HepG2 (cell line): ENCODE measurements at regions not wholly inside any gene's neighbourhood (a gene's known extent, or its start where the extent isn't known, plus 50 kb on each side); places are given as distances from the start of the nearest gene placed in this dataset.

ENCODE experiments used
- ATAC-seq: fragments of 200-7000 bp; cut with Tn5 transposase; 3 replicates; pipeline ENCODE4 v1.9.1; 2020; ENCODE audit warnings: mild to moderate bottlenecking, moderate library complexity
- BruUV-seq: library from RNA; stranded (reverse); fragments of 400-500 nt; replicated peaks from 2 replicates; lab custom pipeline; 2021; lab: Mats Ljungman, UMichigan
- CTCF ChIA-PET: fragments of 300-600 bp; formaldehyde crosslinking; extraction: SDS; loops from one replicate; lab custom pipeline; 2021; ENCODE audit warnings: low total read pairs, inconsistent platforms, low intra/inter-chr PET ratio; lab: Yijun Ruan, JAX
- POLR2A ChIA-PET: fragments of 350-600 bp; sonication (Branson Sonifier 250); formaldehyde crosslinking; loops from one replicate; lab custom pipeline; 2020; ENCODE audit warnings: antibody characterized with exemption, inconsistent platforms; lab: Yijun Ruan, JAX
- DNase-seq: peaks from one replicate; pipeline ENCODE4 v3.0.0-alpha.2; 2015; ENCODE audit warnings: low spot score
- FAIRE-seq: peaks from 3 replicates; lab custom pipeline; 2011; peaks lifted over from hg19 to GRCh38; lab: Jason Lieb, UNC
- H2AFZ ChIP-seq: one replicate; pipeline ENCODE4 v1.6.1; 2011; ENCODE audit warnings: low read length, inconsistent platforms
- H3K27ac ChIP-seq: fragments of 300-600 bp; 3 replicates; pipeline ENCODE4 v1.8.0; 2011; ENCODE audit warnings: mixed run types, mild to moderate bottlenecking, mixed read lengths, low read length, inconsistent platforms; ENCODE audit not compliant: insufficient read depth; ENCODE audit errors: extremely low read length
- H3K27me3 ChIP-seq, 2 experiments: fragments of 200-600 bp in 1 of 2; 2 replicates in 1 of 2; 3 replicates in 1 of 2; pipeline versions ENCODE4 v1.6.0 to v1.8.0; 2011; ENCODE audit warnings: low read length in 2 of 2, mild to moderate bottlenecking in 2 of 2, moderate library complexity in 2 of 2, inconsistent platforms in 1 of 2; ENCODE audit not compliant: insufficient read depth in 2 of 2, control insufficient read depth in 1 of 2
- H3K36me3 ChIP-seq, 2 experiments: fragments of 200-600 bp in 1 of 2; replicated peaks in 1 of 2; 2 replicates in 1 of 2; 3 replicates in 1 of 2; pipeline versions ENCODE4 v1.5.1 to v1.8.0; 2011; ENCODE audit warnings: low read length in 2 of 2, inconsistent platforms in 1 of 2; ENCODE audit not compliant: insufficient read depth in 2 of 2, control insufficient read depth in 1 of 2
- H3K4me1 ChIP-seq: 2 replicates; pipeline ENCODE4 v1.5.1; 2012; ENCODE audit warnings: low read length, inconsistent platforms; ENCODE audit not compliant: insufficient read depth
- H3K4me2 ChIP-seq: 2 replicates; pipeline ENCODE4 v1.6.0; 2011; ENCODE audit warnings: low read depth, low read length, inconsistent platforms
- H3K4me3 ChIP-seq, 3 experiments: fragments of 200-600 bp in 1 of 3; sonication (generic), shearing (Covaris generic) in 1 of 3; replicated peaks in 1 of 3; 2 replicates each; pipeline ENCODE4 v1.5.1; 2011 to 2016; ENCODE audit warnings: low read length in 3 of 3, inconsistent platforms in 2 of 3, low read depth in 2 of 3, mild to moderate bottlenecking in 2 of 3, control low read depth in 1 of 3, mixed read lengths in 1 of 3; ENCODE audit not compliant: insufficient read depth in 1 of 3
- H3K79me2 ChIP-seq: one replicate; pipeline ENCODE4 v1.6.1; 2011; ENCODE audit warnings: low read length, inconsistent platforms; ENCODE audit not compliant: insufficient read depth
- H3K9ac ChIP-seq: 2 replicates; pipeline ENCODE4 v1.6.0; 2011; ENCODE audit warnings: mild to moderate bottlenecking, low read depth, low read length, inconsistent platforms; ENCODE audit not compliant: insufficient read depth
- H3K9me3 ChIP-seq: 2 replicates; pipeline ENCODE4 v1.5.1; 2012; ENCODE audit warnings: mild to moderate bottlenecking, low read length
- H4K20me1 ChIP-seq: 2 replicates; pipeline ENCODE4 v1.6.0; 2011; ENCODE audit warnings: inconsistent platforms, mild to moderate bottlenecking, low read length, moderate library complexity; ENCODE audit not compliant: insufficient read depth
- HCFC1 ChIP-seq: fragments of 150-350 bp; IDR thresholded peaks from 2 replicates; pipeline ENCODE4 v1.6.1; 2014; ENCODE audit warnings: low read depth, low read length
- HINFP ChIP-seq: sonication (generic); formaldehyde crosslinking; IDR thresholded peaks from 2 replicates; pipeline ENCODE4 v1.4.0; 2020; ENCODE audit warnings: low read depth, mild to moderate bottlenecking, missing genetic modification reagents
- ZBTB40 ChIP-seq, 2 experiments: fragments of 450-650 bp in 1 of 2; sonication (generic) in 1 of 2; formaldehyde crosslinking in 1 of 2; IDR thresholded peaks; 2 replicates each; pipeline versions ENCODE4 v1.6.1 to v1.8.0; 2016 to 2022; ENCODE audit warnings: antibody characterized with exemption in 1 of 2, mild to moderate bottlenecking in 1 of 2, missing genetic modification reagents in 1 of 2
- ZIK1 ChIP-seq: sonication (generic); formaldehyde crosslinking; IDR thresholded peaks from 2 replicates; pipeline ENCODE4 v1.5.0; 2020; ENCODE audit warnings: mild to moderate bottlenecking, low read depth, missing genetic modification reagents, borderline replicate concordance
- WGBS: methylation state at CpG from one replicate; pipeline ENCODE4 v1.1.6; 2017; ENCODE audit warnings: low lambda C conversion rate; 5-methylcytosine and 5-hydroxymethylcytosine counted together
- in situ Hi-C: cut with HindIII; loops from 2 replicates; pipeline ENCODE4 v1.10.0; 2017; ENCODE audit warnings: low pct_unique_long_range_greater_than_20kb; ENCODE audit not compliant: extremely low pct_ligation_motif_present
- intact Hi-C: fragments of 100-400 bp; cut with micrococcal nuclease; formaldehyde crosslinking; loops from one replicate; pipeline ENCODE4 v1.10.0; 2022; ENCODE audit not compliant: unreplicated experiment

GRCh38 chr15:61689067-61689466, 371.2 kb downstream of the VPS13C start:
- Histone ChIP-seq H4K20me1 (no peaks in the 10 kb centered on the region), H3K4me2 (no peak overlapping the region), H3K36me3 (no peaks in the 10 kb centered on the region), H3K9me3 (no peaks in the 10 kb centered on the region), H3K4me3 (no peak overlapping the region), H3K27ac (no peak overlapping the region), H3K79me2 (no peaks in the 10 kb centered on the region), H3K4me1 (no peaks in the 10 kb centered on the region), H2AFZ (no peak overlapping the region), H3K9ac (no peak overlapping the region), H3K27me3 (peaks cover 0 to 3% of the 10 kb centered on the region in 2 experiments; a peak in 1 of 5 replicates)
- POLR2A ChIA-PET: no interaction called here
- intact Hi-C loops: no loop called here
- in situ Hi-C loops: no loop called here
- BruUV-seq: no TSS peak
- 71% methylated on average over 3 of the region's 5 CpGs for WGBS
- ATAC-seq (no peak), FAIRE-seq (no peak), DNase-seq (no peak)
- TF ChIP-seq HCFC1: no peak
- TF ChIP-seq HINFP: no peak
- TF ChIP-seq ZBTB40 (IDR thresholded peaks at IDR 0.05): no peak
- TF ChIP-seq ZBTB40 (CRISPR knock-in tag; IDR thresholded peaks at IDR 0.05): no peak
- no peak for TF ChIP-seq ZIK1
- CTCF ChIA-PET: no interaction called here
